Naive thymus-derived CD4-positive, alpha-beta T cell (primary cell): ENCODE measurements at regions not wholly inside any gene's neighbourhood (a gene's known extent, or its start where the extent isn't known, plus 50 kb on each side); places are given as distances from the start of the nearest gene placed in this dataset.
A peak's percentile ranks its signal among the peaks of the same experiment; 100 is the strongest.

Experiments used
- ATAC-seq: fragments of 150-1000 bp; cut with Tn5 transposase; 2 replicates; pipeline ENCODE4 v1.10.0; 2021; ENCODE audit warnings: mild to moderate bottlenecking, moderate library complexity
- CTCF ChIA-PET: fragments of 350-600 bp; sonication (Branson Sonifier 250); formaldehyde crosslinking; loops from one replicate; lab custom pipeline; 2021; ENCODE audit warnings: antibody characterized with exemption; lab: Charles Lee
- POLR2A ChIA-PET: fragments of 350-600 bp; sonication (Branson Sonifier 250); formaldehyde crosslinking; loops from one replicate; lab custom pipeline; 2021; ENCODE audit warnings: antibody characterized with exemption, inconsistent platforms; lab: Charles Lee
- DNase-seq, 9 donors: peaks; one replicate each; pipeline versions ENCODE4 v3.0.0 to v3.0.0-alpha.2; 2020 to 2022; ENCODE audit warnings: mixed read lengths in 1 of 9
- H3K27ac ChIP-seq: one replicate; pipeline ENCODE4 v1.7.0; 2013; ENCODE audit warnings: mild to moderate bottlenecking, low read depth, low read length, moderate library complexity
- H3K27me3 ChIP-seq, 2 donors: one replicate each; pipeline ENCODE4 v1.7.0; 2013; ENCODE audit warnings: low read length in 2 of 2, mild to moderate bottlenecking in 2 of 2, moderate library complexity in 2 of 2; ENCODE audit not compliant: control insufficient read depth in 2 of 2, insufficient read depth in 2 of 2
- H3K36me3 ChIP-seq, 3 experiments: 1 replicate in 2 of 3; 2 replicates in 1 of 3; pipeline ENCODE4 v1.7.0; 2013; ENCODE audit warnings: low read length in 3 of 3, mild to moderate bottlenecking in 3 of 3, moderate library complexity in 1 of 3; ENCODE audit not compliant: insufficient read depth in 3 of 3, control insufficient read depth in 2 of 3
- H3K4me1 ChIP-seq, 2 donors: one replicate each; pipeline ENCODE4 v1.7.0; 2013; ENCODE audit warnings: low read length in 2 of 2, mild to moderate bottlenecking in 2 of 2, moderate library complexity in 1 of 2; ENCODE audit not compliant: control insufficient read depth in 2 of 2, insufficient read depth in 2 of 2
- H3K4me3 ChIP-seq: 2 replicates; pipeline ENCODE4 v1.7.0; 2013; ENCODE audit warnings: mild to moderate bottlenecking, low read length
- H3K9me3 ChIP-seq, 3 experiments: 1 replicate in 2 of 3; 2 replicates in 1 of 3; pipeline ENCODE4 v1.7.0; 2013; ENCODE audit warnings: low read length in 3 of 3; ENCODE audit not compliant: control insufficient read depth in 2 of 3
- H3K27ac Mint-ChIP-seq, 9 donors: one replicate each; pipeline ENCODE4 v1.8.0; 2020 to 2022; ENCODE audit warnings: mixed read lengths in 9 of 9, mild to moderate bottlenecking in 8 of 9, moderate library complexity in 5 of 9, inconsistent platforms in 2 of 9
- H3K27me3 Mint-ChIP-seq, 5 donors: one replicate each; pipeline ENCODE4 v1.8.0; 2021 to 2022; ENCODE audit warnings: mixed read lengths in 5 of 5, mild to moderate bottlenecking in 1 of 5
- H3K36me3 Mint-ChIP-seq, 5 donors: one replicate each; pipeline ENCODE4 v1.8.0; 2020 to 2022; ENCODE audit warnings: mixed read lengths in 5 of 5, mild to moderate bottlenecking in 3 of 5, inconsistent platforms in 1 of 5
- H3K4me1 Mint-ChIP-seq, 7 donors: one replicate each; pipeline ENCODE4 v1.8.0; 2020 to 2022; ENCODE audit warnings: mixed read lengths in 7 of 7, mild to moderate bottlenecking in 3 of 7, inconsistent platforms in 1 of 7
- H3K4me3 Mint-ChIP-seq, 10 donors: one replicate each; pipeline ENCODE4 v1.8.0; 2020 to 2022; ENCODE audit warnings: mild to moderate bottlenecking in 10 of 10, mixed read lengths in 10 of 10, moderate library complexity in 6 of 10, inconsistent platforms in 2 of 10
- H3K9me3 Mint-ChIP-seq, 11 donors: one replicate each; pipeline ENCODE4 v1.8.0; 2020 to 2022; ENCODE audit warnings: mixed read lengths in 11 of 11, mild to moderate bottlenecking in 4 of 11, inconsistent platforms in 1 of 11, moderate library complexity in 1 of 11
- intact Hi-C, 2 donors: fragments of 100-400 bp; cut with micrococcal nuclease; formaldehyde crosslinking; loops; one replicate each; pipeline ENCODE4 v1.15.1; 2023

DNA sequence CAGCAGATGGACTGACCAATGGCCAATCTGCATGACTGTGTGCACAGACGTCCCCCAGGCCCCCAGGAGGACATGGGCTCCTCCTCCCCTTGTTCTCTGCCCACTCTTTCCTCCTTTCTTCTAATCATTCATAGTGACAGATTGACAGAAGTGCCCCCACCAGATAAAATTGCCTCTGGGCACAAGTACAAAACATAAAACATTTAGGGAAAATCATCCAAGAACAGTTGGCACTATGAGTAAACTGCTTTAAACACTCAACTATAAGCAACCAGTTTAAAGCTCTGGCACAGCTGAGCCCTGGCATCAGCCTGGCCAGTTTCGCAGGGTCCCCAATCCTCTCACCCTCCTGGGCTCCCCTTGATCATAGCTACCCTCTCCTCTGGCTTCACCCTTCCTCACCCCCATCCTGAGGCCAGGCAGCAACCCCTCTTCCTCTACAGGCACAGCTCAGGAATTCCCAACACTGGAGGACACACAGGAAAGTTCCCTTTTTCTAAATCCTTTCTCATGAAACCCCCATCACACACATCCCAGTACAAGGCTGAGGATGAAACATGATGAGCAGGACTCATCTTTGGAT, 232.9 kb downstream of the BUD13 start:
- no peak overlapping the region for H3K4me3 Mint-ChIP-seq
- no peaks in the 10 kb centered on the region for H3K36me3 Mint-ChIP-seq
- peaks cover 3 to 28% (median 18%) of the 10 kb centered on the region in 5 donors for H3K27me3 Mint-ChIP-seq
- no peak overlapping the region for H3K27ac Mint-ChIP-seq
- H3K9me3 ChIP-seq, result no peaks in the 10 kb centered on the region
- ATAC-seq, result no peak
- ChIA-PET POLR2A (no interaction called here), CTCF (no interaction called here)
- intact Hi-C loops, result no loop called here
- H3K27me3 ChIP-seq, result no peaks in the 10 kb centered on the region
- H3K36me3 ChIP-seq, result no peaks in the 10 kb centered on the region
- H3K27ac ChIP-seq, result no peak overlapping the region
- no peak overlapping the region for H3K4me3 ChIP-seq
- no peak for DNase-seq
- no peaks in the 10 kb centered on the region for H3K4me1 ChIP-seq
- no peaks in the 10 kb centered on the region for H3K4me1 Mint-ChIP-seq
- peaks cover 0 to 4% (median 0%) of the 10 kb centered on the region in 11 donors for H3K9me3 Mint-ChIP-seq

GRCh38 chr11:116539211-116539610, 233.6 kb downstream of the BUD13 start:
- intact Hi-C loops, result no loop called here
- no peak overlapping the region for H3K4me3 Mint-ChIP-seq

DNA sequence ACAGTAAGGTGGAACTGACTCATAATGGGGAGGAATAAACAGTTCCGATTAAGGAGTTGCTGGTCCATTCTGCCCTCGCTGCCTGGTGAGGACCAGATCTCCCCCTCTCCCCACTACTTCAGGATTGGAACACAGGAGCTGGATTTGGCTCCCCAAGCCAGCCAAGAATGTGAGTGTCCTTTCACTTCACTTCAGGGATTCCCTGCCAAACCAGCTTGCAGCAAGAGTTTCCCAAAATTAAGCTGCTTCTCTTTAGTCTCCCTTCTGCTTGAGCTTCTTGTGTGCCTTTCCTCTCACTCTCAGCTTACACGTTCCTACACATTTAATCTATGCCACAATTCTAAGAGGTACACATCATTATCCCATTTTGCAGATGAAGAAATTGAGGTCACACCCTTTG, 234.1 kb downstream of the BUD13 start:
- Histone ChIP-seq H3K27me3 (no peaks in the 10 kb centered on the region), H3K4me1 (no peaks in the 10 kb centered on the region), H3K36me3 (no peaks in the 10 kb centered on the region), H3K9me3 (no peaks in the 10 kb centered on the region), H3K27ac (no peak overlapping the region), H3K4me3 (no peak overlapping the region)
- no peak overlapping the region for H3K27ac Mint-ChIP-seq
- DNase-seq (no peak), ATAC-seq (no peak)
- peaks cover 0 to 4% (median 0%) of the 10 kb centered on the region in 11 donors for H3K9me3 Mint-ChIP-seq
- peaks cover 9 to 40% (median 22%) of the 10 kb centered on the region in 5 donors for H3K27me3 Mint-ChIP-seq
- H3K4me1 Mint-ChIP-seq, result no peaks in the 10 kb centered on the region
- no peaks in the 10 kb centered on the region for H3K36me3 Mint-ChIP-seq
- intact Hi-C loops, result no loop called here
- no peak overlapping the region for H3K4me3 Mint-ChIP-seq
- POLR2A ChIA-PET, result no interaction called here
- CTCF ChIA-PET, result no interaction called here

More at GRCh38 chr11:116539211-116539610, 233.6 kb downstream of the BUD13 start:
- no peak overlapping the region for H3K4me3 ChIP-seq
- H3K36me3 Mint-ChIP-seq, result no peaks in the 10 kb centered on the region
- ChIA-PET CTCF (no interaction called here), POLR2A (no interaction called here)
- no peaks in the 10 kb centered on the region for H3K9me3 ChIP-seq
- H3K27me3 ChIP-seq, result no peaks in the 10 kb centered on the region
- no peak for ATAC-seq
- H3K36me3 ChIP-seq, result no peaks in the 10 kb centered on the region
- H3K27ac ChIP-seq, result no peak overlapping the region
- DNase-seq, result no peak
- no peak overlapping the region for H3K27ac Mint-ChIP-seq
- no peaks in the 10 kb centered on the region for H3K4me1 Mint-ChIP-seq
- H3K4me1 ChIP-seq, result no peaks in the 10 kb centered on the region
- peaks cover 0 to 4% (median 0%) of the 10 kb centered on the region in 11 donors for H3K9me3 Mint-ChIP-seq
- H3K27me3 Mint-ChIP-seq, result peaks cover 6 to 34% (median 18%) of the 10 kb centered on the region in 5 donors

DNA sequence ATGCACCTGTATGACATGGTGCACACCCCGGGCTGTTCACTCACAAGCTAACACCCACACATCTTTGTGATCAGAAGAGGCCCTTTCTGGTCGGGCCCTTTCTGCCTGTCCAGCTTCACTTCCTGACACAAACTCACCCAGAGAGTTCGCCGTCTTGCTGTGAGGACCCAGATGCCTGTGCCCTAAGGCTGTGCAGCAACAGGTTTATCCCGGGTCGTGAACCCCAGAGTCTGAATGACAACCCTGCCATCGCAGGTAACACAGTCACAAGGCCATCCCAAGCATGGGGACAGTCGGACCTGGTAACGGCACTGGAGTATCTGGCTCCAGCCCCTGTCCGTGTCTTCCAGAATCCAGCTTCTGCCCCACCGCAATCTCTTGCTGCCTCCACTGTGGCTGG, 235.1 kb downstream of the BUD13 start:
- H3K9me3 Mint-ChIP-seq, result peaks cover 0 to 4% (median 0%) of the 10 kb centered on the region in 11 donors
- H3K36me3 Mint-ChIP-seq, result no peaks in the 10 kb centered on the region
- no peaks in the 10 kb centered on the region for H3K4me1 ChIP-seq
- DNase-seq, result no peak
- H3K4me3 ChIP-seq, result no peak overlapping the region
- no peak overlapping the region for H3K27ac ChIP-seq
- peaks cover 9 to 47% (median 28%) of the 10 kb centered on the region in 5 donors for H3K27me3 Mint-ChIP-seq
- no peaks in the 10 kb centered on the region for H3K4me1 Mint-ChIP-seq
- no peaks in the 10 kb centered on the region for H3K36me3 ChIP-seq
- intact Hi-C loops, result no loop called here
- no peak for ATAC-seq
- H3K27ac Mint-ChIP-seq, result no peak overlapping the region
- no peak overlapping the region for H3K4me3 Mint-ChIP-seq
- H3K27me3 ChIP-seq, result no peaks in the 10 kb centered on the region
- POLR2A ChIA-PET, result no interaction called here
- H3K9me3 ChIP-seq, result no peaks in the 10 kb centered on the region
- CTCF ChIA-PET, result no interaction called here

GRCh38 chr11:116537121-116537520, 235.7 kb downstream of the BUD13 start:
- no peak for DNase-seq
- CTCF ChIA-PET, result no interaction called here
- no peak overlapping the region for H3K4me3 Mint-ChIP-seq
- H3K4me1 ChIP-seq, result no peaks in the 10 kb centered on the region
- H3K9me3 Mint-ChIP-seq, result peaks cover 0 to 4% (median 0%) of the 10 kb centered on the region in 11 donors
- no peaks in the 10 kb centered on the region for H3K9me3 ChIP-seq
- no peaks in the 10 kb centered on the region for H3K36me3 ChIP-seq
- H3K27ac Mint-ChIP-seq, result no peak overlapping the region
- no peaks in the 10 kb centered on the region for H3K4me1 Mint-ChIP-seq
- no peak overlapping the region for H3K27ac ChIP-seq
- H3K36me3 Mint-ChIP-seq, result no peaks in the 10 kb centered on the region
- intact Hi-C loops, result no loop called here
- ATAC-seq, result no peak
- POLR2A ChIA-PET, result no interaction called here
- H3K4me3 ChIP-seq, result no peak overlapping the region
- H3K27me3 Mint-ChIP-seq, result peaks cover 9 to 49% (median 33%) of the 10 kb centered on the region in 5 donors
- no peaks in the 10 kb centered on the region for H3K27me3 ChIP-seq

- POLR2A ChIA-PET, result no interaction called here
- ATAC-seq (no peak), DNase-seq (no peak)
- Mint-ChIP-seq H3K36me3 (no peaks in the 10 kb centered on the region), H3K4me3 (no peak overlapping the region), H3K27ac (no peak overlapping the region), H3K9me3 (peaks cover 0 to 5% (median 0%) of the 10 kb centered on the region in 11 donors), H3K27me3 (peaks cover 9 to 55% (median 39%) of the 10 kb centered on the region in 5 donors), H3K4me1 (no peaks in the 10 kb centered on the region)
- Histone ChIP-seq H3K36me3 (no peaks in the 10 kb centered on the region), H3K4me3 (no peak overlapping the region), H3K27ac (no peak overlapping the region), H3K4me1 (no peaks in the 10 kb centered on the region), H3K27me3 (no peaks in the 10 kb centered on the region), H3K9me3 (no peaks in the 10 kb centered on the region)
- intact Hi-C loops, result no loop called here
- CTCF ChIA-PET, result interaction anchor here (0.6 kb wide), 1 partner anchor 317 kb away, joined by 3 read pairs; no protein-coding TSS in a partner anchor
Observed at GRCh38 chr11:116536416-116536815, 236.4 kb downstream of the BUD13 start.

DNA sequence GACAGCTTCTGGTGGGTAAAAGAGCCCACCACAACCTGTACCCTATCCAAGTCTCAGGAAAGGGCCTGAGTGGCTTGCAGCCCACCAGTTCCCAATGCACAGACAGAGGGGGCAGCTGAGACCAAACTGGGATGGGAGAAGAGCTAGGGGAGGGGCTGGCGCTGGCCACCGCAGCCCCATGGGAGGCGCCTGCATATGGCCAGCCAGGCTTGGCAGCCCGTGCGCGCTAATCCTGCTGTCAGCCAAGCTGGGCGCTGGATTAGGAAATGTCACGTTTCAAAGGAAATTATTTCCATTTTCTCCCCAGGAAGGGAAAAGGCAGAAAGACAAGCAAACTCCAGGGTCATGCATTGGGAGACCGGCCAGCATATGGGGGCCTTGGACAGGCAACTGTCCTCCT, 236.8 kb downstream of the BUD13 start:
- no peaks in the 10 kb centered on the region for H3K4me1 ChIP-seq
- no peak overlapping the region for H3K4me3 ChIP-seq
- H3K27ac Mint-ChIP-seq, result no peak overlapping the region
- H3K36me3 ChIP-seq, result no peaks in the 10 kb centered on the region
- no peaks in the 10 kb centered on the region for H3K27me3 ChIP-seq
- no peak overlapping the region for H3K27ac ChIP-seq
- ATAC-seq (peak; percentile 4), DNase-seq (no peak)
- ChIA-PET CTCF (interaction anchor here (0.6 kb wide), 1 partner anchor 317 kb away, joined by 3 read pairs; no protein-coding TSS in a partner anchor), POLR2A (no interaction called here)
- H3K4me1 Mint-ChIP-seq, result no peaks in the 10 kb centered on the region
- intact Hi-C loops, result no loop called here
- H3K4me3 Mint-ChIP-seq, result no peak overlapping the region
- no peaks in the 10 kb centered on the region for H3K9me3 ChIP-seq
- H3K36me3 Mint-ChIP-seq, result no peaks in the 10 kb centered on the region
- peaks cover 9 to 55% (median 40%) of the 10 kb centered on the region in 5 donors for H3K27me3 Mint-ChIP-seq
- H3K9me3 Mint-ChIP-seq, result peaks cover 0 to 7% (median 2%) of the 10 kb centered on the region in 11 donors
